ENCODE measurements at regions not wholly inside any gene's neighbourhood (a gene's known extent, or its start where the extent isn't known, plus 50 kb on each side); places are given as distances from the start of the nearest gene placed in this dataset.

DNA sequence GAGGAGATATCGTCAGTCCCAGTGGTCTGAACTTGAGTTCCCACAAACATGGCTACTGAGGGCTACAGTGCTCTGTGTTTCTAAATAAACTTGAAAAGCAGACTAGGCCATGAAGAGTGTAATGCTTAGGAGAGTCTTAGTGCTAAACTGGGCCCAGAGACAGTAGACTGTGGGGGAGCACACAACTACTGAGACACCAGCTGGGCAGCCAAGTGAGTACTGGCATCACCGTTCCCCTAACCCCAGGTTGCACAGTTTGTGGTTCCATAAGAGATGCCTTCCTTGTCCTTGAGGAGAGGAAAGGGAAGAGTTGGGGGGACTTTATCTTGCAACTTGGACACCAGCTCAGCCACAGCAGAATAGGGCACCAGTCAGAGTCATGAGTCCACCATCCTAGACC, 172.1 kb upstream of the DMRTA1 start:
- no peak for DNase-seq
- no peaks in the 10 kb centered on the region for H3K36me3 Mint-ChIP-seq (ENCODE audit: low read depth)
- Histone ChIP-seq H3K36me3 (ENCODE audit: control insufficient read depth, insufficient read depth, low read length) (no peaks in the 10 kb centered on the region), H3K27ac (ENCODE audit: low read depth, low read length) (no peak overlapping the region), H3K4me3 (ENCODE audit: low read length) (no peak overlapping the region), H3K4me1 (ENCODE audit: control insufficient read depth, insufficient read depth, low read length) (no peaks in the 10 kb centered on the region), H3K9me3 (ENCODE audit: control insufficient read depth, low read length) (no peaks in the 10 kb centered on the region), H3K27me3 (ENCODE audit: control insufficient read depth, insufficient read depth, low read length, poor library complexity, severe bottlenecking) (no peaks in the 10 kb centered on the region), H3K9ac (ENCODE audit: extremely low read depth, low read length, poor library complexity, severe bottlenecking) (no peak overlapping the region)
- H3K9me3 Mint-ChIP-seq = no peaks in the 10 kb centered on the region
- no peaks in the 10 kb centered on the region for H3K27me3 Mint-ChIP-seq (ENCODE audit: insufficient read depth)
- no peak overlapping the region for H3K4me3 Mint-ChIP-seq
- no peaks in the 10 kb centered on the region for H3K4me1 Mint-ChIP-seq
- 93 to 100% methylated on average over 1 to 2 of the region's 2 CpGs for WGBS, 2 experiments (ENCODE audit: insufficient coverage in 1 of 2, insufficient read length in 1 of 2)
- no peak overlapping the region for H3K27ac Mint-ChIP-seq
- no peak for TF ChIP-seq CTCF (conservative IDR thresholded peaks at IDR 0.05)

- H3K36me3 Mint-ChIP-seq (ENCODE audit: low read depth) = no peaks in the 10 kb centered on the region
- no peaks in the 10 kb centered on the region for H3K9me3 ChIP-seq (ENCODE audit: control insufficient read depth, low read length)
- no peaks in the 10 kb centered on the region for H3K4me1 Mint-ChIP-seq
- no peak for DNase-seq
- no peak for TF ChIP-seq CTCF (conservative IDR thresholded peaks at IDR 0.05)
- H3K27ac ChIP-seq (ENCODE audit: low read depth, low read length) = no peak overlapping the region
- no peaks in the 10 kb centered on the region for H3K27me3 Mint-ChIP-seq (ENCODE audit: insufficient read depth)
- no peak overlapping the region for H3K4me3 Mint-ChIP-seq
- no peak overlapping the region for H3K9ac ChIP-seq (ENCODE audit: extremely low read depth, low read length, poor library complexity, severe bottlenecking)
- no peaks in the 10 kb centered on the region for H3K27me3 ChIP-seq (ENCODE audit: control insufficient read depth, insufficient read depth, low read length, poor library complexity, severe bottlenecking)
- no peaks in the 10 kb centered on the region for H3K9me3 Mint-ChIP-seq
- no peaks in the 10 kb centered on the region for H3K4me1 ChIP-seq (ENCODE audit: control insufficient read depth, insufficient read depth, low read length)
- H3K36me3 ChIP-seq (ENCODE audit: control insufficient read depth, insufficient read depth, low read length) = no peaks in the 10 kb centered on the region
- H3K4me3 ChIP-seq (ENCODE audit: low read length) = no peak overlapping the region
- no peak overlapping the region for H3K27ac Mint-ChIP-seq
These were observed 168.2 kb upstream of the DMRTA1 start for GRCh38 chr9:22278426-22278825.

- H3K4me3 ChIP-seq (ENCODE audit: low read length) = no peak overlapping the region
- Mint-ChIP-seq H3K27me3 (ENCODE audit: insufficient read depth) (no peaks in the 10 kb centered on the region), H3K27ac (no peak overlapping the region), H3K4me1 (no peaks in the 10 kb centered on the region), H3K9me3 (no peaks in the 10 kb centered on the region), H3K36me3 (ENCODE audit: low read depth) (no peaks in the 10 kb centered on the region), H3K4me3 (no peak overlapping the region)
- DNase-seq = no peak
- H3K9ac ChIP-seq (ENCODE audit: extremely low read depth, low read length, poor library complexity, severe bottlenecking) = no peak overlapping the region
- H3K27ac ChIP-seq (ENCODE audit: low read depth, low read length) = no peak overlapping the region
- no peak for TF ChIP-seq CTCF (conservative IDR thresholded peaks at IDR 0.05)
- no peaks in the 10 kb centered on the region for H3K27me3 ChIP-seq (ENCODE audit: control insufficient read depth, insufficient read depth, low read length, poor library complexity, severe bottlenecking)
- no peaks in the 10 kb centered on the region for H3K9me3 ChIP-seq (ENCODE audit: control insufficient read depth, low read length)
- no peaks in the 10 kb centered on the region for H3K4me1 ChIP-seq (ENCODE audit: control insufficient read depth, insufficient read depth, low read length)
- H3K36me3 ChIP-seq (ENCODE audit: control insufficient read depth, insufficient read depth, low read length) = no peaks in the 10 kb centered on the region
- WGBS, 2 experiments (ENCODE audit: insufficient coverage in 1 of 2, insufficient read length in 1 of 2) = no CpG with 5 or more reads among the region's 1 CpG
These were observed 167.0 kb upstream of the DMRTA1 start for GRCh38 chr9:22279636-22280035.

All from endodermal cell (in vitro differentiated cells).